Activated CD8-positive, alpha-beta T cell treated with anti-CD3 and anti-CD28 coated beads, Interleukin-2, amount 10 ng/mL, durations not matched to agents 7 days and 5 days (primary cell): ENCODE measurements at regions not wholly inside any gene's neighbourhood (a gene's known extent, or its start where the extent isn't known, plus 50 kb on each side); places are given as distances from the start of the nearest gene placed in this dataset.

Source experiments
- ATAC-seq: fragments of 150-1000 bp; cut with Tn5 transposase; one replicate; pipeline ENCODE4 v1.10.0; 2021; ENCODE audit warnings: moderate library complexity
- CTCF ChIA-PET: fragments of 350-600 bp; sonication (Branson Sonifier 250); formaldehyde crosslinking; loops from one replicate; lab custom pipeline; 2021; ENCODE audit warnings: antibody characterized with exemption; lab: Charles Lee
- POLR2A ChIA-PET: fragments of 350-600 bp; sonication (Branson Sonifier 250); formaldehyde crosslinking; loops from one replicate; lab custom pipeline; 2021; ENCODE audit warnings: antibody characterized with exemption; lab: Charles Lee
- DNase-seq: peaks from one replicate; pipeline ENCODE4 v3.0.0-alpha.2; 2020
- H3K27ac Mint-ChIP-seq: one replicate; pipeline ENCODE4 v1.8.0; 2021; ENCODE audit warnings: mild to moderate bottlenecking, mixed read lengths
- H3K27me3 Mint-ChIP-seq: one replicate; pipeline ENCODE4 v1.8.0; 2021; ENCODE audit warnings: low read depth, mixed read lengths
- H3K36me3 Mint-ChIP-seq: one replicate; pipeline ENCODE4 v1.8.0; 2021; ENCODE audit warnings: low read depth, mixed read lengths
- H3K4me1 Mint-ChIP-seq: one replicate; pipeline ENCODE4 v1.8.0; 2021; ENCODE audit warnings: low read depth, mixed read lengths
- H3K4me3 Mint-ChIP-seq: one replicate; pipeline ENCODE4 v1.8.0; 2021; ENCODE audit warnings: mild to moderate bottlenecking, mixed read lengths
- H3K9me3 Mint-ChIP-seq: one replicate; pipeline ENCODE4 v1.8.0; 2022; ENCODE audit warnings: mixed read lengths; ENCODE audit not compliant: insufficient read depth

GRCh38 chr5:74360535-74361210, 279.9 kb downstream of the ENC1 start:
- no peaks in the 10 kb centered on the region for H3K9me3 Mint-ChIP-seq
- ChIA-PET CTCF (interaction anchor here (0.7 kb wide), 1 partner anchor 281 kb away, joined by 3 read pairs; no protein-coding TSS in a partner anchor), POLR2A (no interaction called here)
- no peaks in the 10 kb centered on the region for H3K4me1 Mint-ChIP-seq
- DNase-seq: no peak
- H3K36me3 Mint-ChIP-seq: no peaks in the 10 kb centered on the region
- H3K27ac Mint-ChIP-seq: no peak overlapping the region
- H3K27me3 Mint-ChIP-seq: no peaks in the 10 kb centered on the region
- H3K4me3 Mint-ChIP-seq: no peak overlapping the region
- no peak for ATAC-seq

DNA sequence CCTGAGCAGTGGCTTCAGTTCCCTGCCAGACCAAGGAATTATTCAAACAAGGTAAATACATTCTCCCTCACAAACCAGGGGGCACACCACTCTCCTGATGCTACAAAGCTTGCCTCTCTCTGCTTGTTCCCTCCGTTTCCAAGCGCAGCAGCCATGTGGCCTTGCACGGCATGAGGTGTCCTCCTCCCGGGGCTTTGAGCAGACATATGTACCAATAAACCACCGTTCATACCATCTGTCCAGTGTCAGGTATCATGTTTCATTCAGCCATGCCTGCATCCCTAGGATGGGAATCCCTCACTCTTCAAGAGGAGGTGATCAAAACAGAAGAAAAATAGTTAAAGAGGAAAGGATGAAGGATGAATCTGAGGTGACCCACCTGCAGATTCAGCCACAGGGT, 282.7 kb downstream of the ENC1 start:
- H3K9me3 Mint-ChIP-seq: no peaks in the 10 kb centered on the region
- POLR2A ChIA-PET: no interaction called here
- no peaks in the 10 kb centered on the region for H3K27me3 Mint-ChIP-seq
- no peaks in the 10 kb centered on the region for H3K4me1 Mint-ChIP-seq
- H3K36me3 Mint-ChIP-seq: no peaks in the 10 kb centered on the region
- CTCF ChIA-PET: no interaction called here
- ATAC-seq: no peak
- H3K27ac Mint-ChIP-seq: no peak overlapping the region
- no peak for DNase-seq
- H3K4me3 Mint-ChIP-seq: no peak overlapping the region

DNA sequence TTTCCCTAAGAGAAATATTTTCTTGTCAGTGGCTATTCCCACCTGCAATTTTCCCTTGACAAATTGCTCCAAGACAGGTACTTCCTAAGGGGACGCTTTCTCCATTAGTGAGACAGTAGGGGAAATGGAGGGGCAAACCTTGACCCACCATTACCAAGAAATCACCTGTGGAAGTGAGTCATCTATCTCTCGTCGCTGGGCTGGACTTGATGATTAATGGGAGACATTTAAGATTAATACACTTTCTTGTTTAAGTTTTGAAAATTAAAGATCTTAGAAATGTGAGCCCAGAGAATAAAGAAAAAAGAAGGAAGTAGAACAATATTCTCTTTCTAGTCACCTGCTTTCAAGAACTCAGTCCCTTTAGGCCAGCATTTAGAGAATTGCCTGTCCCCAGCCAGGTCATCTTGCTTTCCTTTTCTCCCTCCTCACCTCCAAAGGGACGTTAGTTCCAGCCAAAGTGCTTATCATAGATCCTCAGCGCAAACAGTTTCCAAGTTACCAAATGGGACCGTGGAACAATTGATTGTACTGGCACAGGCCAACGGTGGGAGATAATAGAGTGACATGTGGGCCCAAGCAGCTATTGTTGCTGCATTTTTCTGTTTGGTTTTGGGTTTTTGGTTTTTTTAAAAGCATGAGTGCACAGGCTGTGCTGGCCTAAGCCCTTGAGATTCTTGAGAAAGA, 284.4 kb downstream of the ENC1 start:
- CTCF ChIA-PET: no interaction called here
- H3K36me3 Mint-ChIP-seq: no peaks in the 10 kb centered on the region

DNA sequence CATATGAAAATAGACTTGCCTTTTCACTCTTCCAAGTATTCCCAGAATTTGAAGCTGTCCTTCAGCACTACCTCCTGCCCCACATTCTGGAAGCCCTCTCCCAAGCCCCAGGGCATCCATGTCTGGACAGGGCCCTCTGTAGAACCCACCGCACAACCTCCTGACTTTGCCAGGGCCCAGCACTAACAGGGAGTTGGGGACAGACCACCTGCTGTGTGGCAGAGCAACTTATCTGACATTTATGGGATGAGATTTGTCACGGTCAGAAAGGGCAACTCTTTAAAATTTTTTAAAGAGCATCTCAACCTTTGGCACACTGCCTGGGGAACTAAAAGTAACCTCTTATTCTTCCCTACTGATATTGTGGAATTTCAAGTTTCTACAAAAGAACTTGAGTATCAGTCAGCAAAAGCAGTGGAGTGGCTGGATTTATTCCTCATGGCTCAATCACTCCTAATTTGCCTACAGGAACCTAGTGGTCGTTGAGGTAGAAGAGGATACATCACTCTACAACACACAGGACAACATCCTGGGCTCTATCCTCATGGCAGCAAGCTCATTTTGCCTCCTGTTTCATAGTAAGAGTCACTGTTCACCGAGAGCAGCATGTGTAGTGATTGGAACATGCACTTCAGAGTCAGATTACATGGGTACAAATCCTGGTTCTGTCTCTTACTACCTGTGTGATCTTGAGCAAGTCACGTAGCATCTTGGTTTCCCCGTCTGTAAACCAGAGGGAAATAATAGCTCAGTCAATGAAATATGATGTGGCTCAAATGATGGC, 285.3 kb downstream of the ENC1 start:
- H3K36me3 Mint-ChIP-seq: no peaks in the 10 kb centered on the region

More for the DNA sequence above, 284.4 kb downstream of the ENC1 start:
- Mint-ChIP-seq H3K9me3 (no peaks in the 10 kb centered on the region), H3K4me1 (no peaks in the 10 kb centered on the region), H3K27ac (no peak overlapping the region), H3K4me3 (no peak overlapping the region), H3K27me3 (no peaks in the 10 kb centered on the region)
- DNase-seq (no peak), ATAC-seq (no peak)
- POLR2A ChIA-PET: no interaction called here

DNA sequence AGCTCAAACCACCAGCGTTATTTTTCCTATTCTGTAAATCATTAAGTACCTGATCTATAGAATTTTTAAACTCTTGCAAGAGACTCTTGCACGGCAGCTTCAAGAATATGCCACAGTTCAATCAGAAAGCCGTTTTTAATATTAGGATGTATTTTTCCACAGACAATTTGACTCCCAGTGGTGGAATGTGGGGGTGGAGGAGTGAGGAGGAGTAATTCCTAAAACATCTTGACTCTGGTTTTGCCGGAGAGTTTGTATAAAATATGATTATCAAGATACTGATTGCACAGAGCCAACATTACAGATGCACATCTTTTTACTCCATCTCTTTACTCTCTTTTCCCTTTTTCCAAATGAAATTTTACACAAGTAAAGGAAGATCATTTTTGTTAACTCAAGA, 288.3 kb downstream of the ENC1 start:
- H3K9me3 Mint-ChIP-seq: no peaks in the 10 kb centered on the region
- ATAC-seq: no peak
- ChIA-PET CTCF (no interaction called here), POLR2A (no interaction called here)
- H3K36me3 Mint-ChIP-seq: no peaks in the 10 kb centered on the region
- H3K27me3 Mint-ChIP-seq: peaks cover 7% of the 10 kb centered on the region
- H3K4me3 Mint-ChIP-seq: no peak overlapping the region
- no peak for DNase-seq
- no peak overlapping the region for H3K27ac Mint-ChIP-seq
- no peaks in the 10 kb centered on the region for H3K4me1 Mint-ChIP-seq

More for the DNA sequence above, 285.3 kb downstream of the ENC1 start:
- ATAC-seq (no peak), DNase-seq (no peak)
- Mint-ChIP-seq H3K4me3 (no peak overlapping the region), H3K27me3 (no peaks in the 10 kb centered on the region), H3K4me1 (no peaks in the 10 kb centered on the region), H3K9me3 (no peaks in the 10 kb centered on the region), H3K27ac (no peak overlapping the region)
- CTCF ChIA-PET: no interaction called here
- POLR2A ChIA-PET: no interaction called here

DNA sequence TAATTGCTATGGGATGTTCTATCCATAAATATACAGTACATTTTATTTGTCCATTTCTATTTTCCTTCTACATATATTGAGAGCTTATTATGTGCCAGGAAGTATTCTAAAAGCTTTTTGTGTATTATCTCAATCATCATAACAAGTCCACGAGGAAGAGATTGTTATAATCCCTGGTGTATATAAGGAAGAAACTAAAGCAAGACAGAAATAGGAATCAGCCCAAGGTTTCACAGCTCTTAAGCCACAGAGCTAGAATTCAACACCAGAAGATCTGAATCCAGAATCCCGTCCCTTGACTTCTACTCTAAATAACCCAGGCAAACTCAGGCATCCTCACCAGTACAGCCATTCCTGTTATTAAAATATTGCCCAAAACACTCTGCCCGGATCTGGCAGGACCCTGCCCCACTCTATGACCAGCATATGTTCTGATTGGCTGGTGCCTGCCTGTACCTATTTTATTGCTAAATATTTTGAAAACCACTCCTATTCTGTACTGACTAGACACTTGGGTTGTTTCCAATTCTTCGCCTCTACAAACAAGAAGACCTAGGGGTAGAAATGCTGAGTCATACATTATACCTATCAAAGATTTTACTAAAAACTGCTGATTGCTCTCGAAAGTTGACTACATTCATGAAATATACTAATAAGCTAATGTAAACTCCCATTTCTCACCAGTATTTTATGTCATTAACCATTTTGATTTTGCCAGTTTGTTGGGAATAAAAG, 297.4 kb downstream of the ENC1 start:
- Mint-ChIP-seq H3K27me3 (no peaks in the 10 kb centered on the region), H3K4me3 (no peak overlapping the region), H3K9me3 (no peaks in the 10 kb centered on the region), H3K36me3 (no peaks in the 10 kb centered on the region), H3K4me1 (no peaks in the 10 kb centered on the region), H3K27ac (no peak overlapping the region)
- DNase-seq (no peak), ATAC-seq (no peak)
- ChIA-PET POLR2A (no interaction called here), CTCF (no interaction called here)

DNA sequence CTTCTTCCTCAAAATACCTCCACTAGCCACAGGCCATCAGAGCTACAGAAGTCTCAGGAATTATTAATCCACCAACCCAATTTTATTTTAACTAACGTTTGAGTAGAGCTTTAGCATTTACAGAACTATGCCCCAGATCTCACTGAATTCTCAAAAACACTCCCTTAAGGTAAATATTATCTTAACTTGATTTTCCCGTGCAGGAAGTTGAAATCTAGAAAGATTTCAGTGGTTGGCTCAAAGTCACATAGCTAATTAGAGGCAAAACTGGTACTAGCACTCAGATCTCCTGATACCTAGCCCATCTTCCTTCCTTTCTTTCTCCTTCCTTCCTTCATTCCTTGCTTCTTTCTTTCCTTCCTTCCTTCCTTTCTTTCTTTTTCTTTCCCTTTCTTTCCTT, 298.3 kb downstream of the ENC1 start:
- H3K9me3 Mint-ChIP-seq: no peaks in the 10 kb centered on the region
- CTCF ChIA-PET: no interaction called here
- ATAC-seq (no peak), DNase-seq (no peak)
- POLR2A ChIA-PET: no interaction called here
- H3K4me3 Mint-ChIP-seq: no peak overlapping the region
- H3K4me1 Mint-ChIP-seq: no peaks in the 10 kb centered on the region
- no peaks in the 10 kb centered on the region for H3K27me3 Mint-ChIP-seq
- no peak overlapping the region for H3K27ac Mint-ChIP-seq
- no peaks in the 10 kb centered on the region for H3K36me3 Mint-ChIP-seq

GRCh38 chr5:74341221-74341620, 299.3 kb downstream of the ENC1 start:
- Mint-ChIP-seq H3K9me3 (no peaks in the 10 kb centered on the region), H3K4me1 (no peaks in the 10 kb centered on the region), H3K4me3 (no peak overlapping the region), H3K36me3 (no peaks in the 10 kb centered on the region), H3K27me3 (no peaks in the 10 kb centered on the region), H3K27ac (no peak overlapping the region)
- ATAC-seq: no peak
- ChIA-PET POLR2A (no interaction called here), CTCF (interaction anchor here (0.6 kb wide), 1 partner anchor 354 kb away, joined by 3 read pairs; no protein-coding TSS in a partner anchor)
- no peak for DNase-seq

GRCh38 chr5:74340476-74340875, 300.1 kb downstream of the ENC1 start:
- ChIA-PET CTCF (no interaction called here), POLR2A (no interaction called here)
- H3K27me3 Mint-ChIP-seq: no peaks in the 10 kb centered on the region
- ATAC-seq (no peak), DNase-seq (no peak)
- no peaks in the 10 kb centered on the region for H3K4me1 Mint-ChIP-seq
- H3K27ac Mint-ChIP-seq: no peak overlapping the region
- H3K4me3 Mint-ChIP-seq: no peak overlapping the region
- H3K9me3 Mint-ChIP-seq: no peaks in the 10 kb centered on the region
- no peaks in the 10 kb centered on the region for H3K36me3 Mint-ChIP-seq

- ChIA-PET POLR2A (no interaction called here), CTCF (interaction anchor here (0.8 kb wide), 1 partner anchor 28 kb away, joined by 3 read pairs; no protein-coding TSS in a partner anchor)
- Mint-ChIP-seq H3K4me3 (no peak overlapping the region), H3K27ac (no peak overlapping the region), H3K27me3 (peaks cover 10% of the 10 kb centered on the region), H3K9me3 (no peaks in the 10 kb centered on the region), H3K4me1 (no peaks in the 10 kb centered on the region), H3K36me3 (no peaks in the 10 kb centered on the region)
- no peak for DNase-seq
- ATAC-seq: no peak
These were observed 302.6 kb downstream of the ENC1 start for GRCh38 chr5:74337984-74338310.

- H3K27ac Mint-ChIP-seq: no peak overlapping the region
- ATAC-seq (no peak), DNase-seq (no peak)
- no peaks in the 10 kb centered on the region for H3K4me1 Mint-ChIP-seq
- H3K36me3 Mint-ChIP-seq: no peaks in the 10 kb centered on the region
- CTCF ChIA-PET: interaction anchor here (0.8 kb wide), 1 partner anchor 28 kb away, joined by 3 read pairs; no protein-coding TSS in a partner anchor
- POLR2A ChIA-PET: no interaction called here
- no peaks in the 10 kb centered on the region for H3K9me3 Mint-ChIP-seq
- H3K4me3 Mint-ChIP-seq: no peak overlapping the region
- H3K27me3 Mint-ChIP-seq: peaks cover 12% of the 10 kb centered on the region
These were observed 303.1 kb downstream of the ENC1 start for GRCh38 chr5:74337254-74337983.
